ENCODE measurements at regions not wholly inside any gene's neighbourhood (a gene's known extent, or its start where the extent isn't known, plus 50 kb on each side); places are given as distances from the start of the nearest gene placed in this dataset.

GRCh38 chr14:103225476-103225875 lies 102.2 kb downstream of the TNFAIP2 start:
- peak; percentile 15 for ATAC-seq
- peaks cover 5% of the 10 kb centered on the region for H3K4me1 ChIP-seq (ENCODE audit: low read depth)
- no peak overlapping the region for H3K4me3 ChIP-seq
- no peak for TF ChIP-seq CTCF (IDR thresholded peaks at IDR 0.05)
- intact Hi-C loops (cut with DNase I, micrococcal nuclease): no loop called here
- no peaks in the 10 kb centered on the region for H3K36me3 ChIP-seq (ENCODE audit: low read depth)
- H3K9me3 ChIP-seq: no peaks in the 10 kb centered on the region
- no peak for DNase-seq

GRCh38 chr14:103227094-103227768 lies 104.0 kb downstream of the TNFAIP2 start:
- intact Hi-C loops (cut with DNase I, micrococcal nuclease): no loop called here
- H3K9me3 ChIP-seq: no peaks in the 10 kb centered on the region
- ATAC-seq (no peak), DNase-seq (no peak)
- no peak overlapping the region for H3K4me3 ChIP-seq
- TF ChIP-seq CTCF (IDR thresholded peaks at IDR 0.05): no peak
- peaks cover 6% of the 10 kb centered on the region for H3K4me1 ChIP-seq (ENCODE audit: low read depth)
- no peaks in the 10 kb centered on the region for H3K36me3 ChIP-seq (ENCODE audit: low read depth)

GRCh38 chr14:103228076-103228806 lies 105.0 kb downstream of the TNFAIP2 start:
- peaks cover 7% of the 10 kb centered on the region for H3K4me1 ChIP-seq (ENCODE audit: low read depth)
- no peak for TF ChIP-seq CTCF (IDR thresholded peaks at IDR 0.05)
- intact Hi-C loops (cut with DNase I, micrococcal nuclease): no loop called here
- DNase-seq (no peak), ATAC-seq (no peak)
- no peaks in the 10 kb centered on the region for H3K36me3 ChIP-seq (ENCODE audit: low read depth)
- no peaks in the 10 kb centered on the region for H3K9me3 ChIP-seq
- no peak overlapping the region for H3K4me3 ChIP-seq

GRCh38 chr14:103228866-103229265 lies 105.2 kb upstream of the EIF5 start:
- no peak for TF ChIP-seq CTCF (IDR thresholded peaks at IDR 0.05)
- no peak for DNase-seq
- no peak overlapping the region for H3K4me3 ChIP-seq

GRCh38 chr14:103230021-103230420 lies 104.0 kb upstream of the EIF5 start:
- H3K4me3 ChIP-seq: no peak overlapping the region
- ATAC-seq (no peak), DNase-seq (no peak)
- H3K36me3 ChIP-seq (ENCODE audit: low read depth): no peaks in the 10 kb centered on the region
- intact Hi-C loops (cut with DNase I, micrococcal nuclease): no loop called here
- no peak for TF ChIP-seq CTCF (IDR thresholded peaks at IDR 0.05)
- no peaks in the 10 kb centered on the region for H3K9me3 ChIP-seq
- peaks cover 7% of the 10 kb centered on the region for H3K4me1 ChIP-seq (ENCODE audit: low read depth)

More at GRCh38 chr14:103228866-103229265, 105.2 kb upstream of the EIF5 start:
- H3K36me3 ChIP-seq (ENCODE audit: low read depth): no peaks in the 10 kb centered on the region
- no peaks in the 10 kb centered on the region for H3K9me3 ChIP-seq
- intact Hi-C loops (cut with DNase I, micrococcal nuclease): no loop called here
- peaks cover 7% of the 10 kb centered on the region for H3K4me1 ChIP-seq (ENCODE audit: low read depth)
- no peak for ATAC-seq

Measured in mucosa of descending colon (tissue), 3 donors.